GM21529 (cell line): ENCODE measurements at regions not wholly inside any gene's neighbourhood (a gene's known extent, or its start where the extent isn't known, plus 50 kb on each side); places are given as distances from the start of the nearest gene placed in this dataset.

Experiments
- ATAC-seq: cut with Tn5 transposase; IDR thresholded peaks from one replicate; pipeline ENCODE4 v1.9.1; 2021; ENCODE audit not compliant: unreplicated experiment

- no peak for ATAC-seq
Measured at GRCh38 chr3:175911937-175912336, 1052.8 kb downstream of the NAALADL2 start.

DNA sequence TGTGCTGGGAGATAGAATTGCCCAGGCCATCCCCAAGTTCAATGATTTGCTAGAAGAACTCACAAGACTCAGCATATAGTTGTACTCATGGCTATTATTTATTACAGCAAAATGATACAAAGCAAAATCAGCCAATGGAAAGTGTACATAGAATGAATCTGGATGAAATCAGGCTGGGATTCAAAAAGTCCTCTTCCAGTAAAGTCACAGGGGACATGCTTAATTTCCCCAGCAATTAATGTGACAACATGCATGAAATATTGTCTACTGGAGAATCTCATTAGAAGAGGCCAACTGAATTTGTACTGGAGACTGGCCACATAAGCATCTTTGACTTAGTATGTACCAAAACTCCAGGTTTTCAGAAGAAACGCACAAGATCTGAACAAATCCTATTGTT lies 1043.1 kb downstream of the NAALADL2 start:
- ATAC-seq: no peak

DNA sequence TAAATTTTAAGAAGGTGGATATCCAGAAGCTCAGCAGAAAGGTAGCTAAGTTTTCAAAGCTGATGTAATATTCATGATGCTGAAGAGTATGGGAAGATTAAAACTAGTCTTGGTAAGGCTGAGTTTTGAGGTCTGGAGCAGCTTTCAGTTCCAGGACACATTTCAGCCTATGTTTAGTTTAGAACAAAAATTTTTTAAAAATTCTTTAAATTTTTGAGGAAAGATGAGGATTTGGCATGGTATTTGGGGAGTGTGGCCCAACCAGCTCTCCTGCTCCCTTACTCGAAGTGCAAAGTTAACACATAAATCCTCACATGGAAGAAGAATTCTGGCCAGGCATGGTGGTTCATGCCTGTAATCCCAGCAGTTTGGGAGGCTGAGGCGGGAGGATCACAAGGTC lies 1039.1 kb downstream of the NAALADL2 start:
- no peak for ATAC-seq

DNA sequence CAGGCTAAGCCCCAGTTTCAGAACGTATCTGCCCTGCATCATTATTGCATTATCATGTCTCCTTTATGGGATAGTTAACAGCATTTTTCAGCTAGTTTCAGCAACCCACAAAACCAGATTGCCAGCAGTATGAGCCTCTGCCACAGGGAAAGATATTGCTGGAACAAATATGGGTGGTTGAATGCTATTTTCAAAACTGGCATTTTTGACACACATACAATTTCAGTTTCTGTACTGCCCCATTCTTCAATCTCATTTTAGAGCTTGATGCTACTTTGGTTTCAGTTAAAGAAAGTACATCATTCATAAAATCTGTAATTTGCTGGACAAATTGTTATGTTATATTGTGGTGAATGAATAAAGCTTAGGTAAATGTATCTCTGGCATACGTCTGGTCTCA lies 1037.5 kb downstream of the NAALADL2 start:
- ATAC-seq: no peak

GRCh38 chr3:175895731-175896130 lies 1036.6 kb downstream of the NAALADL2 start:
- ATAC-seq: no peak

DNA sequence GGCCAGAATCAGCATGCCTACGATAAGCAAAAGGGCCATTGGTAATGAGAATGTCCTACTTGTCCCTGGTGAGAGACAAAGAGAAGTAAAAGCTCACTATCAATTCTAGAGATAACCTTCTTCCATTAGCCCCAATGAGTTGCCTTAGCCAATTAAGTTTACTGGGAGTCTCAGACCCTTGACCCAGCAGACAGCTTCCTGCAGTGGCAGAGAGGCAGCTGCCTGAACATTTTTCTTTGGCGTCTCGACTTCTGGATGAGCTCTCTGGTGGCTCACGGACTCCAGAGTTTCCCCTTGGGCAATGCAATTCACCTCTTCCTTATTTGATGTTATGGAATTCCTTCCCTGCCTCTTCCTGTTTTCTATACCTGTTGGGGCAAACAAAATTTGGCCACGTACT lies 1034.4 kb downstream of the NAALADL2 start:
- no peak for ATAC-seq

GRCh38 chr3:175890066-175890465 lies 1030.9 kb downstream of the NAALADL2 start:
- no peak for ATAC-seq

- no peak for ATAC-seq
Measured at GRCh38 chr3:175885231-175885766, 1026.2 kb downstream of the NAALADL2 start.

DNA sequence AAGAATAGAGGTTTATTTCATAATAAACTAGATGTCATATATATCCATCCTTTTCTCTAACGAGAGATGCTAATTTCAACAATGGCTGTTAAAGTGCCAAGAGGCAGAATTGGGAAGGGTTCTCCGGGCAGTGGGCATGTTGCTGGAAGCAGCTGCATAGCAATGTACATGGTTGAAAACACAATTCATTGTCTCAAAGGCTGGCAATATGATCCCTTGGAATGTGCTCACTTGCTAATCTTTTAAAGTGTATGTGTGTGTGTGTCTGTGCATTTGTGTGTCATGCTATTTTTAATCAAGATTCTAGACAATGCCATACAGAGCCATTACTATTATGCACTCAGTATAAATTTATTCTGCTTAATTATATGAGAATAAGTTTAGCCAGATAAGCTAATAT lies 1020.3 kb downstream of the NAALADL2 start:
- ATAC-seq: no peak

- peak; percentile 59 for ATAC-seq
Measured at GRCh38 chr3:175869404-175869803, 1010.3 kb downstream of the NAALADL2 start.

DNA sequence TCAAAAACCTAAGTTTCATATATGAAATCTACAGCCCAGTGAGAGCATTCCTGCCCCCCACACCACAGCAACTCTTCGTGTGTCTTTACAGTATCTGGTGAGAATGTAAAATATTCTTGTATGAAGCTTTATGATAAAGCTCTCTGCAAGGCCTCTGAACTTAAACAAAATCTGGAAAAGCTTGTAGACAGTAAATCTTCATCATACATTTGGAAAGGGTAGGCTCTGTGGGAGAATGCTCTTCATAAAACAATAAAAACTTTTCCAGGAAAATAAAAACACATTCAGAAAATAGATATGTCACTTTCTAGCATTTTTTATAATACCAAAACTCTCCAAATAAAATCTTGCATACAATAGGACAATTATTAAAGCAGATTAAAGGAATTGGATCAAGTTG lies 1009.5 kb downstream of the NAALADL2 start:
- no peak for ATAC-seq

DNA sequence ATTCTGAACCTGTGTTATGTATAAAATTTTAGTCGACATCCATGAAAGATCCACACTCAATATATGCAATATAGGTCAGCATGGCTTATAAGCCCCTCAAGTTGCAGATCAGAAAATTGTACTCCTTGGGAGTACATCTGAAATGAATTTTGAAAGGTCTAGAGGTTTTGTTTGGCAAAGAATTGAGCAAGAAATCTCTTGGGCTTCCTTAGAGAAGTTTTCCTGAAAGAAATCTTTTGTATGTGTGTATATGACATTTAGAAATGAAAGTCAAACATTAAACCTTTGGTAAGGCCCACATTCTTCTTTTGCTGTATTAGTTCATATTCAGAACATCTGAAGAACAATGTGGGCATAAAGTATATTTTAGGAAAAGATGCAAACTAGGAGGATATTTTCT lies 1006.6 kb downstream of the NAALADL2 start:
- ATAC-seq: no peak

- no peak for ATAC-seq
Measured at GRCh38 chr3:175861916-175862315, 1002.8 kb downstream of the NAALADL2 start.
